ENCODE measurements at regions not wholly inside any gene's neighbourhood (a gene's known extent, or its start where the extent isn't known, plus 50 kb on each side); places are given as distances from the start of the nearest gene placed in this dataset.

- TF ChIP-seq CTCF (IDR thresholded peaks at IDR 0.05; ENCODE audit: control extremely low read depth, extremely low read depth), result no peak
- Histone ChIP-seq H3K9ac (ENCODE audit: insufficient read depth in 1 of 2, low read length in 2 of 2) (no peak overlapping the region), H3K9me3 (ENCODE audit: control insufficient read depth in 4 of 4, insufficient read depth in 3 of 4, low read length in 3 of 4) (no peaks in the 10 kb centered on the region), H3K27ac (ENCODE audit: low read depth in 1 of 2, low read length in 1 of 2) (no peak overlapping the region), H3K36me3 (ENCODE audit: control insufficient read depth in 4 of 4, insufficient read depth in 4 of 4, low read length in 4 of 4) (no peaks in the 10 kb centered on the region), H3K4me1 (ENCODE audit: control insufficient read depth in 5 of 5, insufficient read depth in 5 of 5, low read length in 5 of 5) (no peaks in the 10 kb centered on the region), H3K27me3 (ENCODE audit: control insufficient read depth in 3 of 3, insufficient read depth in 3 of 3, low read length in 2 of 3) (peaks cover 0 to 5% (median 3%) of the 10 kb centered on the region in 3 donors), H3K4me3 (no peak overlapping the region)
- DNase-seq (no peak), ATAC-seq (ENCODE audit: insufficient read depth, low FRiP score) (no peak)
- WGBS, 2 donors, result 71 to 78% methylated on average over 4 of the region's 4 CpGs
These were observed 134.4 kb upstream of the NLRP1 start for GRCh38 chr17:5718726-5719125.

GRCh38 chr17:5719976-5720375 is 135.7 kb upstream of the NLRP1 start:
- WGBS, 2 donors, result 87 to 92% methylated on average over 4 of the region's 4 CpGs
- no peak overlapping the region for H3K27ac ChIP-seq (ENCODE audit: low read depth in 1 of 2, low read length in 1 of 2)
- no peak for TF ChIP-seq CTCF (IDR thresholded peaks at IDR 0.05; ENCODE audit: control extremely low read depth, extremely low read depth)

GRCh38 chr17:5730373-5730772 is 146.1 kb upstream of the NLRP1 start:
- Histone ChIP-seq H3K4me1 (ENCODE audit: control insufficient read depth in 5 of 5, insufficient read depth in 5 of 5, low read length in 5 of 5) (no peaks in the 10 kb centered on the region), H3K9ac (ENCODE audit: insufficient read depth in 1 of 2, low read length in 2 of 2) (no peak overlapping the region), H3K36me3 (ENCODE audit: control insufficient read depth in 4 of 4, insufficient read depth in 4 of 4, low read length in 4 of 4) (no peaks in the 10 kb centered on the region), H3K27me3 (ENCODE audit: control insufficient read depth in 3 of 3, insufficient read depth in 3 of 3, low read length in 2 of 3) (no peaks in the 10 kb centered on the region), H3K27ac (ENCODE audit: low read depth in 1 of 2, low read length in 1 of 2) (no peak overlapping the region), H3K9me3 (ENCODE audit: control insufficient read depth in 4 of 4, insufficient read depth in 3 of 4, low read length in 3 of 4) (peaks cover 0 to 3% (median 1%) of the 10 kb centered on the region in 4 donors), H3K4me3 (no peak overlapping the region)
- 76 to 94% methylated on average over 6 of the region's 6 CpGs for WGBS, 2 donors
- TF ChIP-seq CTCF (IDR thresholded peaks at IDR 0.05; ENCODE audit: control extremely low read depth, extremely low read depth), result no peak
- DNase-seq, result no peak
- no peak for ATAC-seq (ENCODE audit: insufficient read depth, low FRiP score)

More at GRCh38 chr17:5719976-5720375, 135.7 kb upstream of the NLRP1 start:
- H3K36me3 ChIP-seq (ENCODE audit: control insufficient read depth in 4 of 4, insufficient read depth in 4 of 4, low read length in 4 of 4), result no peaks in the 10 kb centered on the region
- H3K4me1 ChIP-seq (ENCODE audit: control insufficient read depth in 5 of 5, insufficient read depth in 5 of 5, low read length in 5 of 5), result no peaks in the 10 kb centered on the region
- no peak for DNase-seq
- H3K27me3 ChIP-seq (ENCODE audit: control insufficient read depth in 3 of 3, insufficient read depth in 3 of 3, low read length in 2 of 3), result peaks cover 0 to 3% (median 0%) of the 10 kb centered on the region in 3 donors
- no peaks in the 10 kb centered on the region for H3K9me3 ChIP-seq (ENCODE audit: control insufficient read depth in 4 of 4, insufficient read depth in 3 of 4, low read length in 3 of 4)
- no peak overlapping the region for H3K4me3 ChIP-seq
- ATAC-seq (ENCODE audit: insufficient read depth, low FRiP score), result no peak
- no peak overlapping the region for H3K9ac ChIP-seq (ENCODE audit: insufficient read depth in 1 of 2, low read length in 2 of 2)

- H3K4me3 ChIP-seq, result no peak overlapping the region
- ATAC-seq (ENCODE audit: insufficient read depth, low FRiP score) (no peak), DNase-seq (no peak)
- 19 to 57% methylated on average over 1 of the region's 1 CpG for WGBS, 2 donors
- no peaks in the 10 kb centered on the region for H3K27me3 ChIP-seq (ENCODE audit: control insufficient read depth in 3 of 3, insufficient read depth in 3 of 3, low read length in 2 of 3)
- no peak overlapping the region for H3K9ac ChIP-seq (ENCODE audit: insufficient read depth in 1 of 2, low read length in 2 of 2)
- no peaks in the 10 kb centered on the region for H3K4me1 ChIP-seq (ENCODE audit: control insufficient read depth in 5 of 5, insufficient read depth in 5 of 5, low read length in 5 of 5)
- no peaks in the 10 kb centered on the region for H3K9me3 ChIP-seq (ENCODE audit: control insufficient read depth in 4 of 4, insufficient read depth in 3 of 4, low read length in 3 of 4)
- no peak overlapping the region for H3K27ac ChIP-seq (ENCODE audit: low read depth in 1 of 2, low read length in 1 of 2)
- no peak for TF ChIP-seq CTCF (IDR thresholded peaks at IDR 0.05; ENCODE audit: control extremely low read depth, extremely low read depth)
- no peaks in the 10 kb centered on the region for H3K36me3 ChIP-seq (ENCODE audit: control insufficient read depth in 4 of 4, insufficient read depth in 4 of 4, low read length in 4 of 4)
These were observed 156.6 kb upstream of the NLRP1 start for GRCh38 chr17:5740937-5741336.

Measured in lung (tissue), 11 donors.